MM.1S (cell line): ENCODE measurements at regions not wholly inside any gene's neighbourhood (a gene's known extent, or its start where the extent isn't known, plus 50 kb on each side); places are given as distances from the start of the nearest gene placed in this dataset.

Experiments used
- DNase-seq: peaks from one replicate; pipeline ENCODE4 v3.0.0-alpha.2; 2015
- H2AFZ ChIP-seq: fragments of 300-600 bp; sonication (generic); 2 replicates; pipeline ENCODE4 v1.6.0; 2016; ENCODE audit warnings: antibody characterized with exemption, low read length
- H3F3A ChIP-seq: fragments of 300-600 bp; sonication (generic); 2 replicates; pipeline ENCODE4 v1.6.1; 2016; ENCODE audit warnings: mild to moderate bottlenecking, antibody characterized with exemption, low read length, moderate library complexity, mixed read lengths; ENCODE audit not compliant: insufficient read depth
- H3K27ac ChIP-seq: fragments of 300-600 bp; sonication (generic); 2 replicates; pipeline ENCODE4 v1.5.1; 2016; ENCODE audit warnings: mild to moderate bottlenecking, low read length
- H3K27me3 ChIP-seq: fragments of 300-600 bp; sonication (generic); replicated peaks from 2 replicates; pipeline ENCODE4 v1.6.0; 2016; ENCODE audit warnings: low read length; ENCODE audit not compliant: insufficient read depth
- H3K36me3 ChIP-seq: fragments of 300-600 bp; sonication (generic); replicated peaks from 2 replicates; pipeline ENCODE4 v1.6.1; 2016; ENCODE audit warnings: mild to moderate bottlenecking, low read length, mixed read lengths; ENCODE audit not compliant: insufficient read depth
- H3K4me1 ChIP-seq: fragments of 300-600 bp; sonication (generic); 2 replicates; pipeline ENCODE4 v1.6.1; 2016; ENCODE audit warnings: low read length, mixed read lengths
- H3K4me2 ChIP-seq: fragments of 300-600 bp; sonication (generic); 2 replicates; pipeline ENCODE4 v1.6.0; 2016; ENCODE audit warnings: low read depth, low read length
- H3K4me3 ChIP-seq: fragments of 300-600 bp; sonication (generic); 2 replicates; pipeline ENCODE4 v1.5.1; 2016; ENCODE audit warnings: low read length, mixed read lengths
- H3K79me2 ChIP-seq: fragments of 300-600 bp; sonication (generic); 2 replicates; pipeline ENCODE4 v1.6.1; 2016; ENCODE audit warnings: mixed run types, low read length, mixed read lengths
- H3K9ac ChIP-seq: fragments of 300-600 bp; sonication (generic); 2 replicates; pipeline ENCODE4 v1.6.1; 2016; ENCODE audit warnings: low read length, mixed read lengths
- H3K9me2 ChIP-seq: fragments of 300-600 bp; sonication (generic); replicated peaks from 2 replicates; pipeline ENCODE4 v1.6.1; 2016; ENCODE audit warnings: mild to moderate bottlenecking, low read length, mixed read lengths; ENCODE audit not compliant: insufficient read depth
- H3K9me3 ChIP-seq: fragments of 300-600 bp; sonication (generic); replicated peaks from 2 replicates; pipeline ENCODE4 v1.6.1; 2016; ENCODE audit warnings: mild to moderate bottlenecking, low read length, mixed read lengths; ENCODE audit not compliant: insufficient read depth
- H4K20me1 ChIP-seq: fragments of 300-600 bp; sonication (generic); 2 replicates; pipeline ENCODE4 v1.6.1; 2016; ENCODE audit warnings: mild to moderate bottlenecking, low read length, moderate library complexity, mixed read lengths; ENCODE audit not compliant: insufficient read depth
- CTCF ChIP-seq: fragments of 300-600 bp; sonication (generic); IDR thresholded peaks from 2 replicates; pipeline ENCODE4 v1.5.1; 2016; ENCODE audit warnings: antibody characterized with exemption, low read length, mixed read lengths
- EZH2 ChIP-seq: fragments of 300-600 bp; sonication (generic); optimal IDR thresholded peaks from 2 replicates; pipeline ENCODE3; 2017; ENCODE audit warnings: low read depth, mild to moderate bottlenecking, antibody characterized with exemption, low read length, mixed read lengths
- EZH2phosphoT487 ChIP-seq: fragments of 300-600 bp; sonication (generic); IDR thresholded peaks from 2 replicates; pipeline ENCODE4 v1.6.1; 2018; ENCODE audit warnings: antibody characterized with exemption, low read length

- no peak overlapping the region for H3K9ac ChIP-seq
- no peak overlapping the region for H3K4me2 ChIP-seq
- H3F3A ChIP-seq: no peaks in the 10 kb centered on the region
- no peaks in the 10 kb centered on the region for H4K20me1 ChIP-seq
- H3K79me2 ChIP-seq: no peaks in the 10 kb centered on the region
- H2AFZ ChIP-seq: no peak overlapping the region
- no peak for DNase-seq
- H3K9me3 ChIP-seq: no peaks in the 10 kb centered on the region
- H3K36me3 ChIP-seq: no peaks in the 10 kb centered on the region
- H3K27me3 ChIP-seq: no peaks in the 10 kb centered on the region
- no peaks in the 10 kb centered on the region for H3K9me2 ChIP-seq
- no peaks in the 10 kb centered on the region for H3K4me1 ChIP-seq
- TF ChIP-seq EZH2: no peak
- no peak for TF ChIP-seq CTCF
- no peak for TF ChIP-seq EZH2phosphoT487
- H3K4me3 ChIP-seq: no peak overlapping the region
- H3K27ac ChIP-seq: no peak overlapping the region
Observed at GRCh38 chrX:23503835-23504539, 163.3 kb upstream of the PRDX4 start.

- no peaks in the 10 kb centered on the region for H3K9me3 ChIP-seq
- H3K4me2 ChIP-seq: no peak overlapping the region
- H3K79me2 ChIP-seq: no peaks in the 10 kb centered on the region
- TF ChIP-seq EZH2 (no peak), EZH2phosphoT487 (no peak), CTCF (no peak)
- no peak overlapping the region for H3K4me3 ChIP-seq
- no peaks in the 10 kb centered on the region for H4K20me1 ChIP-seq
- H2AFZ ChIP-seq: no peak overlapping the region
- H3K27ac ChIP-seq: no peak overlapping the region
- no peak overlapping the region for H3K9ac ChIP-seq
- no peaks in the 10 kb centered on the region for H3K27me3 ChIP-seq
- no peak for DNase-seq
- no peaks in the 10 kb centered on the region for H3K4me1 ChIP-seq
- H3K9me2 ChIP-seq: no peaks in the 10 kb centered on the region
- no peaks in the 10 kb centered on the region for H3K36me3 ChIP-seq
- no peaks in the 10 kb centered on the region for H3F3A ChIP-seq
Observed at GRCh38 chrX:23504540-23504884, 162.8 kb upstream of the PRDX4 start.

DNA sequence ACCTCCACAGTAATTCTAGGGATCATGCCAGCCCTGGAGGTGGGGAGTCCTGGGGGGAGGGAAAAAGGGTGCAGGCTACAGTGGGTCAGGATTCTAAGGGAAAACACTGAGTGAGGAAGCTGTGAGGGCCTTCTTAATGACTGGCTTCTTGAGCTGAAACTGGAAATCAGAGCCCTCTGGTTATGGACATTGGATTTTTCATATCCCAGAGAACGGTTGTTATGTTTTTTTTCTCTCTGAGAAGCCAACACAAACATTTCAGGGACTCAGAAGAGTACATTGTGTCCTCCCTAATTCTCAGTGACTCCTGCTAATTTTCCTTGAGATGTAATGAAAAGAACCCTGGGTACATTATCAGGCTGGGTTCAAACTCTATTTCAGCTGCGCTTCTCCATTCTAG lies 162.4 kb upstream of the PRDX4 start:
- H2AFZ ChIP-seq: no peak overlapping the region
- H3K9me3 ChIP-seq: no peaks in the 10 kb centered on the region
- H3K27ac ChIP-seq: no peak overlapping the region
- no peak overlapping the region for H3K4me3 ChIP-seq
- no peaks in the 10 kb centered on the region for H3F3A ChIP-seq
- no peaks in the 10 kb centered on the region for H4K20me1 ChIP-seq
- no peaks in the 10 kb centered on the region for H3K9me2 ChIP-seq
- H3K9ac ChIP-seq: no peak overlapping the region
- H3K4me1 ChIP-seq: no peaks in the 10 kb centered on the region
- H3K36me3 ChIP-seq: no peaks in the 10 kb centered on the region
- no peaks in the 10 kb centered on the region for H3K27me3 ChIP-seq
- no peak for DNase-seq
- H3K79me2 ChIP-seq: no peaks in the 10 kb centered on the region
- TF ChIP-seq EZH2 (no peak), CTCF (no peak), EZH2phosphoT487 (no peak)
- H3K4me2 ChIP-seq: no peak overlapping the region
